Neuronal stem cell (in vitro differentiated cells): ENCODE measurements at regions not wholly inside any gene's neighbourhood (a gene's known extent, or its start where the extent isn't known, plus 50 kb on each side); places are given as distances from the start of the nearest gene placed in this dataset.

ENCODE experiments used
- DNase-seq: peaks from one replicate; pipeline ENCODE4 v3.0.0-alpha.2; 2013; ENCODE audit warnings: low spot score
- H2AFZ ChIP-seq: one replicate; pipeline ENCODE4 v1.6.1; 2013; ENCODE audit warnings: mild to moderate bottlenecking, low read length, inconsistent platforms
- H2AK5ac ChIP-seq: 2 replicates; pipeline ENCODE4 v1.6.1; 2013; ENCODE audit warnings: low read depth, mild to moderate bottlenecking, inconsistent platforms, low read length, moderate library complexity, mixed read lengths
- H2BK120ac ChIP-seq: 2 replicates; pipeline ENCODE4 v1.6.1; 2013; ENCODE audit warnings: low read depth, mild to moderate bottlenecking, inconsistent platforms, low read length, moderate library complexity, mixed read lengths
- H2BK12ac ChIP-seq: one replicate; pipeline ENCODE4 v1.6.1; 2013; ENCODE audit warnings: low read length, inconsistent platforms
- H2BK15ac ChIP-seq: 2 replicates; pipeline ENCODE4 v1.6.1; 2013; ENCODE audit warnings: mild to moderate bottlenecking, low read length, inconsistent platforms, mixed read lengths
- H2BK5ac ChIP-seq: one replicate; pipeline ENCODE4 v1.6.1; 2013; ENCODE audit warnings: inconsistent platforms, mild to moderate bottlenecking, low read length, moderate library complexity
- H3K14ac ChIP-seq: one replicate; pipeline ENCODE4 v1.6.1; 2013; ENCODE audit warnings: low read length, inconsistent platforms
- H3K18ac ChIP-seq: 2 replicates; pipeline ENCODE4 v1.6.1; 2013; ENCODE audit warnings: low read length, inconsistent platforms
- H3K23ac ChIP-seq: 2 replicates; pipeline ENCODE4 v1.6.1; 2013; ENCODE audit warnings: low read depth, mild to moderate bottlenecking, mixed read lengths, low read length, inconsistent platforms; ENCODE audit not compliant: poor library complexity
- H3K27ac ChIP-seq: replicated peaks from 3 replicates; pipeline ENCODE4 v1.5.1; 2013; ENCODE audit warnings: low read length, inconsistent platforms
- H3K27me3 ChIP-seq, 3 experiments: 2 replicates each; pipeline ENCODE4 v1.6.1; 2013; ENCODE audit warnings: low read length in 3 of 3, mild to moderate bottlenecking in 2 of 3, inconsistent platforms in 1 of 3, low read depth in 1 of 3, mixed read lengths in 1 of 3, moderate library complexity in 1 of 3; ENCODE audit not compliant: control insufficient read depth in 3 of 3, insufficient read depth in 3 of 3
- H3K36me3 ChIP-seq, 2 donors: replicated peaks in 1 of 2; 2 replicates each; pipeline ENCODE4 v1.6.1; 2013; ENCODE audit warnings: low read length in 2 of 2; ENCODE audit not compliant: control insufficient read depth in 2 of 2, insufficient read depth in 2 of 2
- H3K4ac ChIP-seq: 2 replicates; pipeline ENCODE4 v1.6.1; 2013; ENCODE audit warnings: inconsistent platforms, mild to moderate bottlenecking, low read length, moderate library complexity
- H3K4me1 ChIP-seq, 2 donors: 1 replicate in 1 of 2; 2 replicates in 1 of 2; pipeline ENCODE4 v1.6.1; 2013; ENCODE audit warnings: low read length in 2 of 2, low read depth in 1 of 2; ENCODE audit not compliant: control insufficient read depth in 2 of 2, insufficient read depth in 1 of 2
- H3K4me2 ChIP-seq: one replicate; pipeline ENCODE4 v1.6.1; 2013; ENCODE audit warnings: mild to moderate bottlenecking, low read length, inconsistent platforms; ENCODE audit not compliant: insufficient read depth, poor library complexity, severe bottlenecking
- H3K4me3 ChIP-seq, 2 donors: 2 replicates each; pipeline ENCODE4 v1.5.1; 2013; ENCODE audit warnings: low read length in 2 of 2, mild to moderate bottlenecking in 2 of 2, inconsistent platforms in 1 of 2, moderate library complexity in 1 of 2
- H3K79me1 ChIP-seq: one replicate; pipeline ENCODE4 v1.6.1; 2013; ENCODE audit warnings: low read depth, mild to moderate bottlenecking, inconsistent platforms, low read length, moderate library complexity
- H3K9ac ChIP-seq: one replicate; pipeline ENCODE4 v1.6.1; 2013; ENCODE audit warnings: mild to moderate bottlenecking, low read depth, low read length, inconsistent platforms; ENCODE audit not compliant: poor library complexity
- H3K9me3 ChIP-seq, 2 donors: replicated peaks in 1 of 2; 2 replicates each; pipeline versions ENCODE3 to v1.6.1; 2013; ENCODE audit warnings: low read length in 2 of 2, mild to moderate bottlenecking in 2 of 2, inconsistent platforms in 1 of 2, low read depth in 1 of 2, mixed read lengths in 1 of 2, moderate library complexity in 1 of 2; ENCODE audit not compliant: control insufficient read depth in 2 of 2, insufficient read depth in 1 of 2
- H4K8ac ChIP-seq: one replicate; pipeline ENCODE4 v1.6.1; 2013; ENCODE audit warnings: low read depth, mild to moderate bottlenecking, inconsistent platforms, low read length, moderate library complexity
- H4K91ac ChIP-seq: one replicate; pipeline ENCODE4 v1.6.1; 2013; ENCODE audit warnings: low read length, low read depth, mild to moderate bottlenecking, inconsistent platforms; ENCODE audit not compliant: poor library complexity
- WGBS, 2 donors: extraction: QIAGEN DNeasy Blood & Tissue Kit; methylation state at CpG; one replicate each; pipeline ENCODE4 v1.1.7; 2013; ENCODE audit warnings: missing lambda C conversion rate in 2 of 2, mixed read lengths in 1 of 2; ENCODE audit not compliant: insufficient read length in 2 of 2, insufficient replicate concordance in 1 of 2; ENCODE audit errors: extremely low coverage in 2 of 2; 5-methylcytosine and 5-hydroxymethylcytosine counted together

DNA sequence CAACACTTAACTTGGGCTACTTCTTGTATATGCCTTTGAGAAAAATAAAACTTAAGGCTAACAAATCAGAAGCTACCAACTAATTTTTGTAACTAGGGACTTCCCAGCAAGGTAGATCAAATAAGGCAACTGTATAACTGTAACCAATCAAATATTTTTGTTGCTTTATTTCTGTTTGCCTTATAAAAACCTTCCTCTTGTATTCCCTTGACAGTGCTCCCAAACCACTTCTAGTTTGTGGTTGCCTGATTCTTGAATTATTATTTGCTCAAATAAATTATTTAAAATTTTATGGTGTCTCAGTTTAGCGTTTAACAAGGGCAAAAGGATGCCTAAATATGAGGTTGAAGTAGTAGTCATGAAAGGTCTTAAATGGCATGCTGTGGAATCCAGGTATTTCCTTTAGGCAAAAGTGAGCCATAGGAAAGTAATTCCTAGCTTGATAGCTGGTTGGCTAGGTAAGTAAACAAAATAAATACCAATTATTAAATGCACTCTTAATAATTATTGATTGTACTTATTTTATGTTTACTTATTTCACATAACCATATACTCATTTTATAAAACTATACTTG, 632.6 kb downstream of the RPL10L start:
- Histone ChIP-seq H3K9me3 (no peaks in the 10 kb centered on the region), H3K4me1 (no peaks in the 10 kb centered on the region)

DNA sequence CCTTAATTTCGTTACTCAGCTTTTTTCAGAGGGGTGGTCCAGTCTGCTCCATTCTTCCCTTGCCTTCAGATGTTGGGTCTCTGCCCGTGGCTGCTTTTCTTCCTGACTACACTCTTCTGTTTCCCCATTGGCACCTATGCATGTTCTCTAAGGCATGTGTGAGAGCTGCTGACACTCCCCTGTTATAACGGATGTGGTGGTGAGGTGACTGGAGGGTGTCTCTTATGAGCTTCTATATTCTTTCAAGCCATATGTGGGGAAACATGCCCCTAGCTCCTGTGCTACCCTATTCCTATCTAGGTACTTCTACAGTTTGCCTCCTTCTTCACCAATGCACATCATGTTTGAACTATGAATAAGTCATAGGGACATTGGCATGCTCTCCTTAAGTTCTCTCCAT, 643.2 kb downstream of the RPL10L start:
- no CpG with 5 or more reads among the region's 3 CpGs for WGBS, 2 donors
- Histone ChIP-seq H3K27me3 (no peaks in the 10 kb centered on the region), H4K8ac (no peak overlapping the region), H4K91ac (no peak overlapping the region), H2BK15ac (no peak overlapping the region), H3K23ac (no peak overlapping the region), H3K14ac (no peak overlapping the region), H3K36me3 (no peaks in the 10 kb centered on the region), H2BK120ac (no peak overlapping the region), H3K4me2 (no peak overlapping the region), H3K4me3 (no peak overlapping the region), H3K79me1 (no peaks in the 10 kb centered on the region), H3K9me3 (peaks cover 0 to 2% of the 10 kb centered on the region in 2 donors), H3K18ac (no peak overlapping the region), H2AFZ (no peak overlapping the region), H3K4ac (no peak overlapping the region), H2BK5ac (no peak overlapping the region), H2BK12ac (no peak overlapping the region), H3K4me1 (peaks cover 0 to 3% of the 10 kb centered on the region in 2 donors), H2AK5ac (no peak overlapping the region), H3K27ac (no peak overlapping the region), H3K9ac (no peak overlapping the region)
- DNase-seq, result no peak

More for the DNA sequence above, 632.6 kb downstream of the RPL10L start:
- Histone ChIP-seq H3K36me3 (no peaks in the 10 kb centered on the region), H3K4me3 (no peak overlapping the region), H3K23ac (no peak overlapping the region), H2AK5ac (no peak overlapping the region), H3K14ac (no peak overlapping the region), H3K9ac (no peak overlapping the region), H3K4ac (no peak overlapping the region), H2AFZ (no peak overlapping the region), H3K27ac (no peak overlapping the region), H2BK5ac (no peak overlapping the region), H3K4me2 (no peak overlapping the region), H2BK120ac (no peak overlapping the region), H4K91ac (no peak overlapping the region), H3K79me1 (no peaks in the 10 kb centered on the region), H2BK15ac (no peak overlapping the region), H3K18ac (no peak overlapping the region), H2BK12ac (no peak overlapping the region), H3K27me3 (no peaks in the 10 kb centered on the region), H4K8ac (no peak overlapping the region)
- DNase-seq, result no peak
- WGBS, 2 donors, result no CpG with 5 or more reads among the region's 1 CpG

DNA sequence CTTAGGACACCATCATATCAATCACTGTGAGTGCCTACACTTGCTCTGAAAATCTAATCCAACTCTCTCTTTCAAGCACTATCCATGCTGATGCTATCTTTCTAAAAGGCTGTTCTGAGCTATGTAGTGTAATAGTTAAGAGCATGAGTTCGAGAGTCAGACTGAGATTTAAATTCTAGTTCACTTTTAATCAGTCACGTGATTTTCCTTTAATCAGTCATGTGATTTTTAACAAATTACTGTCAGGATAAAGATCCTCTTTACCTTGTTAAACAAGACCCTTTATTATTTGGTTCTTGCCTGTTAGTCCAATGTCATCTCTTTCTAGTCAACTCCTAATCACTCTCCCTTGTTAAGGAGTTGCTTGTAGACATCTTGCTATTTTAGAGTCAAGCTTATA, 653.0 kb downstream of the RPL10L start:
- no peak overlapping the region for H3K4me3 ChIP-seq
- H3K4ac ChIP-seq, result no peak overlapping the region
- H2AK5ac ChIP-seq, result no peak overlapping the region
- no peak overlapping the region for H3K9ac ChIP-seq
- H3K14ac ChIP-seq, result no peak overlapping the region
- no peaks in the 10 kb centered on the region for H3K9me3 ChIP-seq
- no peak overlapping the region for H3K18ac ChIP-seq
- H2AFZ ChIP-seq, result no peak overlapping the region
- no peaks in the 10 kb centered on the region for H3K4me1 ChIP-seq
- no CpG with 5 or more reads among the region's 2 CpGs for WGBS, 2 donors
- no peak overlapping the region for H3K27ac ChIP-seq
- H3K36me3 ChIP-seq, result no peaks in the 10 kb centered on the region
- no peak overlapping the region for H4K8ac ChIP-seq
- no peak overlapping the region for H2BK120ac ChIP-seq
- no peak for DNase-seq
- H3K79me1 ChIP-seq, result no peaks in the 10 kb centered on the region
- H2BK5ac ChIP-seq, result no peak overlapping the region
- no peaks in the 10 kb centered on the region for H3K27me3 ChIP-seq
- no peak overlapping the region for H2BK15ac ChIP-seq
- no peak overlapping the region for H4K91ac ChIP-seq
- no peak overlapping the region for H2BK12ac ChIP-seq
- no peak overlapping the region for H3K23ac ChIP-seq
- no peak overlapping the region for H3K4me2 ChIP-seq

DNA sequence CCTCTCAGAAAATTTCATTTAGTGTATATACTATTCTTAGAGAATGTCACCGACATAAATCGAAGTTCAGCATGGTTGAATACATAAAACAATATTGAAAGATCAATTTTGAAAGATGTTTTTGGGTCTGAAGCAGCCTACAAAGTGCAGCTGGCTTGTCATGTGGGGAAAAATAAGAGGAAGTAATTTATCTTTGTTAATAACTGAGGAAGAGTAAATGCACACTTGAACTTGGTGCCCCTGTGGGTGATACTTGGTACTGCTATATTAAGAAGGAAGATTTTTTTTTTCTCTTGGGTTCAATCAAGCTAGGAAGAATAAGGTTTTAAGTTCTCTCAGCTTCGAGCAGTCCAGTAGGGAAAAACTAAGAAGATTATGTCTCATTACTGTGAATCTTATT, 661.3 kb downstream of the RPL10L start:
- H2BK15ac ChIP-seq, result no peak overlapping the region
- H2AFZ ChIP-seq, result no peak overlapping the region
- H3K4ac ChIP-seq, result no peak overlapping the region
- H3K4me1 ChIP-seq, result no peaks in the 10 kb centered on the region
- H3K4me2 ChIP-seq, result no peak overlapping the region
- no peaks in the 10 kb centered on the region for H3K79me1 ChIP-seq
- H2BK5ac ChIP-seq, result no peak overlapping the region
- H3K9ac ChIP-seq, result no peak overlapping the region
- no peaks in the 10 kb centered on the region for H3K36me3 ChIP-seq
- H2BK120ac ChIP-seq, result no peak overlapping the region
- H3K18ac ChIP-seq, result no peak overlapping the region
- no peaks in the 10 kb centered on the region for H3K27me3 ChIP-seq
- no peak overlapping the region for H4K91ac ChIP-seq
- H3K14ac ChIP-seq, result no peak overlapping the region
- DNase-seq, result no peak
- no peak overlapping the region for H3K4me3 ChIP-seq
- no peaks in the 10 kb centered on the region for H3K9me3 ChIP-seq
- no peak overlapping the region for H3K23ac ChIP-seq
- no peak overlapping the region for H3K27ac ChIP-seq
- no peak overlapping the region for H2AK5ac ChIP-seq
- H4K8ac ChIP-seq, result no peak overlapping the region
- H2BK12ac ChIP-seq, result no peak overlapping the region
- WGBS, 2 donors, result no CpG with 5 or more reads among the region's 3 CpGs
